Kidney epithelial cell (primary cell): ENCODE measurements at regions not wholly inside any gene's neighbourhood (a gene's known extent, or its start where the extent isn't known, plus 50 kb on each side); places are given as distances from the start of the nearest gene placed in this dataset.

Experiments
- DNase-seq: peaks from one replicate; pipeline ENCODE4 v3.0.0-alpha.2; 2010; ENCODE audit warnings: low read depth
- H3K27me3 ChIP-seq: 2 replicates; pipeline ENCODE4 v1.6.0; 2011; ENCODE audit warnings: low read length; ENCODE audit not compliant: control insufficient read depth, insufficient read depth
- H3K36me3 ChIP-seq: 2 replicates; pipeline ENCODE4 v1.5.1; 2011; ENCODE audit warnings: low read length; ENCODE audit not compliant: control insufficient read depth, insufficient read depth
- H3K4me3 ChIP-seq: 2 replicates; pipeline ENCODE4 v1.5.1; 2011; ENCODE audit warnings: low read depth, mild to moderate bottlenecking, control low read depth, low read length
- TF ChIP-seq, protein P1 (sequence below): IDR thresholded peaks from 2 replicates; pipeline ENCODE4 v1.5.1; 2011; ENCODE audit warnings: mild to moderate bottlenecking, moderate library complexity, low read length, control low read depth, inconsistent platforms; ENCODE audit not compliant: insufficient read depth, poor library complexity, severe bottlenecking

DNA sequence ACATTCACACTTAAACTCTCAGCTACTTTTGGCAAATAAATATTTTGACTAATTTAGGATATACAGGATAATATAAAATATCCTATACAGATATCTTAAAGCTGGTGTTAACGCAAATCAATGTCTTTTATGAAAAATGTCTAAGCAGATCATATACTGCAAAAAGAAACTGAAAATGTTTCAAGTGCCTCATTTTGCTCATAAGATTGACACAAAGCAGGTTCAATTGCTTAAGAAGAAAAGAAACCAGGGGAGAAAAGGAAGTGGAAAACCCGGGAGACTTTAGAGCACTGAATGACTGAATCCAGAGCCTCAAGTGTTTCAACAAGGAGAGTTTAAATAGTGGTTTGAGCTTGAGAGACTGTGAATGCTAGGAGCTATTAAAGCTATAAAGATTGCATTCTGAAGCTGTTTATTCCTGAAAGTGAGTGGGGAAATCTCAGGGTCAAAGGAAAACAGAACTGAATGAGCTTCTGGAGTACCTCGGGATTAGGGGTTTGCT, 1943.0 kb downstream of the MRPL39 start:
- TF ChIP-seq, protein P1, sequence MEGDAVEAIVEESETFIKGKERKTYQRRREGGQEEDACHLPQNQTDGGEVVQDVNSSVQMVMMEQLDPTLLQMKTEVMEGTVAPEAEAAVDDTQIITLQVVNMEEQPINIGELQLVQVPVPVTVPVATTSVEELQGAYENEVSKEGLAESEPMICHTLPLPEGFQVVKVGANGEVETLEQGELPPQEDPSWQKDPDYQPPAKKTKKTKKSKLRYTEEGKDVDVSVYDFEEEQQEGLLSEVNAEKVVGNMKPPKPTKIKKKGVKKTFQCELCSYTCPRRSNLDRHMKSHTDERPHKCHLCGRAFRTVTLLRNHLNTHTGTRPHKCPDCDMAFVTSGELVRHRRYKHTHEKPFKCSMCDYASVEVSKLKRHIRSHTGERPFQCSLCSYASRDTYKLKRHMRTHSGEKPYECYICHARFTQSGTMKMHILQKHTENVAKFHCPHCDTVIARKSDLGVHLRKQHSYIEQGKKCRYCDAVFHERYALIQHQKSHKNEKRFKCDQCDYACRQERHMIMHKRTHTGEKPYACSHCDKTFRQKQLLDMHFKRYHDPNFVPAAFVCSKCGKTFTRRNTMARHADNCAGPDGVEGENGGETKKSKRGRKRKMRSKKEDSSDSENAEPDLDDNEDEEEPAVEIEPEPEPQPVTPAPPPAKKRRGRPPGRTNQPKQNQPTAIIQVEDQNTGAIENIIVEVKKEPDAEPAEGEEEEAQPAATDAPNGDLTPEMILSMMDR: no peak
- DNase-seq: no peak
- H3K27me3 ChIP-seq: no peaks in the 10 kb centered on the region
- H3K36me3 ChIP-seq: no peaks in the 10 kb centered on the region
- no peak overlapping the region for H3K4me3 ChIP-seq

DNA sequence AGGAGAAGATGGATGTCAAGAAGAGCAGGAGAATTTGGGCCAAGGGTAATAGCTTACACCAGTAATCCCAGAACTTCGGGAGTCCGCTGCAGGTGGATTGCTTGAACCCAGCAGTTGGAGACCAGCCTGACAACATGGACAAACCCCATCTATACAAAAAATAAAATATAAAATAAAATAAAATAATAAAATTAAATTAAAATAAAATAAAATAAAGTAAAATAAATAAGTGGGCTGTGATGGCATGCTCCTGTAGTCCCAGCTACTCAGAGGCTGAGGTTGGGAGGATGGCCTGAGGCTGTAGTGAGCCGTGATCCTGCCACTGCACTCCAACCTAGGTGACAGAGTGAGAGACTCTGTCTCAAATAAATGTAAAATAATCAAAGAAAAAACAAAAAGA, 1946.7 kb downstream of the MRPL39 start:
- DNase-seq: no peak
- Histone ChIP-seq H3K27me3 (no peaks in the 10 kb centered on the region), H3K36me3 (no peaks in the 10 kb centered on the region), H3K4me3 (no peak overlapping the region)
- TF ChIP-seq, protein P1: no peak

DNA sequence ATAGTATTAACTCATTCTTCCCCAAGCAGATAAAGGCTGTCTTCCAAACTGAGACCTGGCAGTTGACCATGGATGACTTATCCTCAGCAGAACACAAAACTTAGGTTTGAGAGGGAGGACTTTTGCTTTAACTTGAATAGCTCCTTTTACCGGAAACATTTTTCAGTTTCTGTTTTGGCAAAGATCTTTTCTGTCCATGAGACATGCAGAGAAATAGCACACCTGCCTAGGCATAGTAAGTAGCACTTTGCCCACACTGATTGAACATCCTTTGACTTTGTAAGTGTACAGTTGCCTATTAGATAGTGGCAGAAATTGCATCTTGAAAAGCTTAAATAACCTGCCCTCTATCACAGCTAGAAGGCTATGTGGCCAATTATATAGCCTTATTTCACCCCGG, 1962.5 kb downstream of the MRPL39 start:
- TF ChIP-seq, protein P1: no peak
- no peak for DNase-seq
- H3K4me3 ChIP-seq: no peak overlapping the region
- no peaks in the 10 kb centered on the region for H3K27me3 ChIP-seq
- H3K36me3 ChIP-seq: no peaks in the 10 kb centered on the region

DNA sequence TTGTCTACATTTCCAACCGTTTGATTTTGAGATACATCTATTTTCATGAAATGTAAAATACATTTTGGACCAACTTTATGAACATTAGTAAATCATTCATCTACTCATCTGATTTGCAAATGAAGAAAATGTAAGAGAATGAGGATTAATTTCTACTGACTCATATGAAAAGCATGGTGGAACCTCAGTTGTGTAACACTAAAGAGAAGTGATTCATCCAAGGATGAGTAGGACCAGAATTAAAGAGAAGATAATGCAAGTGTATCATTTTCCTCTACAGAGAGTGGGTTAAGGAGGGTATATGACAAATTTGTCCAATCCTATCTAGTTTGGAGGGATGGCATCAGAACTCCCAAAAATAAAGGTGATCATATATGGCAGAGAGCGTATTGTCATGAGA, 1967.6 kb downstream of the MRPL39 start:
- Histone ChIP-seq H3K4me3 (no peak overlapping the region), H3K27me3 (no peaks in the 10 kb centered on the region), H3K36me3 (no peaks in the 10 kb centered on the region)
- TF ChIP-seq, protein P1: no peak
- DNase-seq: no peak

DNA sequence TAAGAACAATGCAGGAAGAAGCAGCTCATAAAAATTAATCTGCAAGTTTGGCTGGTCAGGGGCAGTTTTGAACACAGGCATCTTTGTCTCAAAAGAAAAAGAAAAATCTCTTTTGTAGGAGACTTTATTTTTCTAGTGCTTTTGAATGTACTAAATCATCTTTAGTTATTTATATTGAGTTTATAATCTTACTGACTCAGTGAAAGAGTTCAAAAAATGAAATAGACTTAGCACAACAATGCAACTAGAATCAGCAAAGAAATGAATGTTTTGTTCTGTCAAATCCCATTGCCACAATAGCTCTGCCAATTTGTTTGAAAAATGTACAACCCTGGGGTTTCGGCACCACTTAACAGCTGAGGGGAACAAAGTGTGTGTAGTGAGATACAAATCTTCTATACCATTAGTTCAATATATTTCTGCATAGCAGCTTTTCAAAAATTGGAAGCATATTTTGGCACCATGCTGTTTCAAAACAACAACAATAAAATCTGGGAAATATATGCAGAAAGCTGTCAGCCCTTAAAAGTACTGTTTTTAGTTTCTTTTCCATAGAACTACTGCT, 1969.1 kb downstream of the MRPL39 start:
- DNase-seq: no peak
- Histone ChIP-seq H3K27me3 (no peaks in the 10 kb centered on the region), H3K36me3 (no peaks in the 10 kb centered on the region), H3K4me3 (no peak overlapping the region)
- TF ChIP-seq, protein P1: no peak

DNA sequence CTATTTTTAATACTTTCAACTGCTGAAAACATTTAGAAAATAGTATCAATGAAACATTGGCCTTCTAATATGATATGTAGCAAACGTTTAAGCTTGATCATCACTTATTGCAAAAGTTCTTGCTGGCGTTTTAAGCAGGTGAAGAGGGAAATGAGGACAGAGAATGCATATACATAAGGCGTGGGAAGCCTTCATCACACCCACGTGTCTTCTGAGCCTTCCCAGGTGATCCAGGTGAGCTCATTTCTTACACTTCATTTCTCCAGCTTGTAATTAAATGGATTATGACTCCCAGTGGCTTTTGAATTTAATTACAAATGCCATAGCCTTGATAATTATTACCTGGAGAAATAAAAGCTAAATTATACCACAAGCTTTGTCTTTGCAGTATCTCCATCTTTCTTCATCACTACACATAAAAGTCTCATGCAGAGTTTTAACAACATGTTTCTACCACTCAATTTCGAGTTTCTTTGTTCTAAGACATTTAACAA, 1973.8 kb downstream of the MRPL39 start:
- DNase-seq: no peak
- no peaks in the 10 kb centered on the region for H3K36me3 ChIP-seq
- TF ChIP-seq, protein P1: no peak
- H3K27me3 ChIP-seq: no peaks in the 10 kb centered on the region
- no peak overlapping the region for H3K4me3 ChIP-seq
